DOHH2 (cell line): ENCODE measurements at regions not wholly inside any gene's neighbourhood (a gene's known extent, or its start where the extent isn't known, plus 50 kb on each side); places are given as distances from the start of the nearest gene placed in this dataset.

ENCODE experiments used
- H3F3A ChIP-seq: fragments of 200-600 bp; sonication (generic), shearing (Covaris generic); 2 replicates; pipeline ENCODE4 v1.6.0; 2016; ENCODE audit warnings: antibody characterized with exemption, mild to moderate bottlenecking; ENCODE audit not compliant: control insufficient read depth, insufficient read depth
- H3K27ac ChIP-seq: fragments of 200-600 bp; sonication (generic); 2 replicates; pipeline ENCODE4 v1.5.1; 2014; ENCODE audit warnings: low read depth, mild to moderate bottlenecking, low read length, moderate library complexity
- H3K27me3 ChIP-seq: fragments of 200-600 bp; sonication (generic); 2 replicates; pipeline ENCODE4 v1.6.1; 2014; ENCODE audit warnings: mild to moderate bottlenecking, low read length, mixed read lengths; ENCODE audit not compliant: control insufficient read depth
- H3K36me3 ChIP-seq: fragments of 200-600 bp; sonication (generic); 2 replicates; pipeline ENCODE4 v1.6.1; 2014; ENCODE audit warnings: mild to moderate bottlenecking, low read length, moderate library complexity, mixed read lengths; ENCODE audit not compliant: control insufficient read depth
- H3K4me1 ChIP-seq: fragments of 200-600 bp; sonication (generic); 2 replicates; pipeline ENCODE4 v1.6.1; 2014; ENCODE audit warnings: mild to moderate bottlenecking, low read length, mixed read lengths; ENCODE audit not compliant: control insufficient read depth
- H3K4me2 ChIP-seq: fragments of 200-600 bp; sonication (generic); 2 replicates; pipeline ENCODE4 v1.6.0; 2014; ENCODE audit warnings: mild to moderate bottlenecking, low read length, moderate library complexity
- H3K4me3 ChIP-seq: fragments of 200-600 bp; sonication (generic); 2 replicates; pipeline ENCODE4 v1.5.1; 2014; ENCODE audit warnings: mild to moderate bottlenecking, low read length, mixed read lengths
- H3K79me2 ChIP-seq: fragments of 200-600 bp; sonication (generic); 2 replicates; pipeline ENCODE4 v1.6.1; 2014; ENCODE audit warnings: mild to moderate bottlenecking, low read length, mixed read lengths; ENCODE audit not compliant: control insufficient read depth
- H3K9me2 ChIP-seq: fragments of 200-600 bp; sonication (generic); replicated peaks from 2 replicates; pipeline ENCODE4 v1.6.1; 2014; ENCODE audit warnings: mild to moderate bottlenecking, low read length, mixed read lengths; ENCODE audit not compliant: control insufficient read depth
- H3K9me3 ChIP-seq: fragments of 200-600 bp; sonication (generic); 2 replicates; pipeline ENCODE4 v1.6.1; 2014; ENCODE audit warnings: antibody characterized with exemption, low read length, mixed read lengths; ENCODE audit not compliant: control insufficient read depth, insufficient read depth
- H4K20me1 ChIP-seq: fragments of 200-600 bp; sonication (generic); 2 replicates; pipeline ENCODE4 v1.6.0; 2014; ENCODE audit warnings: low read depth, mild to moderate bottlenecking, antibody characterized with exemption, low read length, moderate library complexity; ENCODE audit not compliant: control insufficient read depth, insufficient read depth
- EZH2phosphoT487 ChIP-seq: fragments of 200-600 bp; sonication (generic); IDR thresholded peaks from 2 replicates; pipeline ENCODE4 v1.6.1; 2017; ENCODE audit warnings: borderline replicate concordance, mild to moderate bottlenecking, antibody characterized with exemption, low read length, moderate library complexity, mixed read lengths
- TF ChIP-seq, protein P1 (sequence below): fragments of 200-600 bp; sonication (generic); IDR thresholded peaks from one replicate; pipeline ENCODE4 v1.5.1; 2014; ENCODE audit warnings: antibody characterized with exemption, mild to moderate bottlenecking, low read depth, low read length; ENCODE audit not compliant: poor library complexity, severe bottlenecking

DNA sequence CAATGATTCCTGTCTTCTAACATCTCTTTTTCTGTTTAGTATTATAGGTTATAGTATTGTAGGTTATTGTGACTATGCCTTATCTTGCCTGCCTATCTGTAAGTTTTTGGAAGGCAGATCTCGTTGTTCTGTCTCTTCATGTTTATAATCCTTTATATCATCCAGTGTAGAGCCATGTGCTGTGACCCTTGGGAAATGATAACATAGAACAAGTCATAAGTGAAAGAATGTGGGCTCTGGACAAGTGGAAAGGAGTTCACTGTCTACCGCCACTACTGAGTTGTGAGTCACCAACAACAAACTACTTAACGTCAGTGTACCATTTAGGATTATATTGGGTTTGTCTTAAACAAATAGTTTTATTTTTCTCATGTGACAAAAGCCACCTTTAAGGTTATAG, 139.3 kb downstream of the LYPLAL1 start:
- no peak for TF ChIP-seq EZH2phosphoT487
- TF ChIP-seq, protein P1, sequence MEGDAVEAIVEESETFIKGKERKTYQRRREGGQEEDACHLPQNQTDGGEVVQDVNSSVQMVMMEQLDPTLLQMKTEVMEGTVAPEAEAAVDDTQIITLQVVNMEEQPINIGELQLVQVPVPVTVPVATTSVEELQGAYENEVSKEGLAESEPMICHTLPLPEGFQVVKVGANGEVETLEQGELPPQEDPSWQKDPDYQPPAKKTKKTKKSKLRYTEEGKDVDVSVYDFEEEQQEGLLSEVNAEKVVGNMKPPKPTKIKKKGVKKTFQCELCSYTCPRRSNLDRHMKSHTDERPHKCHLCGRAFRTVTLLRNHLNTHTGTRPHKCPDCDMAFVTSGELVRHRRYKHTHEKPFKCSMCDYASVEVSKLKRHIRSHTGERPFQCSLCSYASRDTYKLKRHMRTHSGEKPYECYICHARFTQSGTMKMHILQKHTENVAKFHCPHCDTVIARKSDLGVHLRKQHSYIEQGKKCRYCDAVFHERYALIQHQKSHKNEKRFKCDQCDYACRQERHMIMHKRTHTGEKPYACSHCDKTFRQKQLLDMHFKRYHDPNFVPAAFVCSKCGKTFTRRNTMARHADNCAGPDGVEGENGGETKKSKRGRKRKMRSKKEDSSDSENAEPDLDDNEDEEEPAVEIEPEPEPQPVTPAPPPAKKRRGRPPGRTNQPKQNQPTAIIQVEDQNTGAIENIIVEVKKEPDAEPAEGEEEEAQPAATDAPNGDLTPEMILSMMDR: no peak
- Histone ChIP-seq H3K79me2 (no peaks in the 10 kb centered on the region), H3K4me3 (no peak overlapping the region), H3F3A (no peaks in the 10 kb centered on the region), H3K9me3 (0 out of 2 replicates have a peak, but pooled peaks cover 2% of the 10 kb centered on the region), H3K4me2 (no peak overlapping the region), H3K27ac (no peak overlapping the region), H4K20me1 (no peaks in the 10 kb centered on the region), H3K36me3 (no peaks in the 10 kb centered on the region), H3K9me2 (no peaks in the 10 kb centered on the region), H3K27me3 (no peaks in the 10 kb centered on the region), H3K4me1 (no peaks in the 10 kb centered on the region)

DNA sequence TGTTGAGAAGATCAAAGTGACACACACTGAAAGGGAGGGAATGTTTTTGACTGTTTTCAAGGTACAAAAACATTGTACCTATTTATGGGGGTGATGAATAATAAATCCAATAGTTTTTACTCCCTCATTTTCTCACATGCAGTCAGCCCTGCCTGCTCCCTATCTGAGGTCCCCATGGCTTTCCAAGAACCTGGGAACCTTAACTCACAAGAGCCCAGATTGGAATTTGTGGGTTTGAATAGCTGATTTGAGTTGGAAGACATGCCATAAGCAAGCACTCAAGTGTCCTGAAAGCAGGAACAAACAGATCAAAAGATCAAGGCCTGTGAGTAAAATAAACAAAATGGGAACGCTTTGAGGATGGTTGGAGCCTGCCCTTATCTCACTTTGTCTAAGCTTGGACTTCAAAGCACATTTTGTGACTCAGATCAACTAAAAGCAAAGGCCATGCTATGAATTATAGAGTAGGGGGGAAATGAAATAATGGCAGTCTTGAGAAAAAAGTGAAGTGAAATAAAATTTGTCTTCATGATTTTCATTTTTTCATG, 136.6 kb downstream of the LYPLAL1 start:
- Histone ChIP-seq H3K4me1 (no peaks in the 10 kb centered on the region), H3K4me2 (no peak overlapping the region), H3K79me2 (no peaks in the 10 kb centered on the region), H3F3A (no peaks in the 10 kb centered on the region), H4K20me1 (no peaks in the 10 kb centered on the region), H3K9me3 (no peaks in the 10 kb centered on the region), H3K36me3 (no peaks in the 10 kb centered on the region), H3K4me3 (no peak overlapping the region), H3K9me2 (no peaks in the 10 kb centered on the region), H3K27me3 (no peaks in the 10 kb centered on the region), H3K27ac (no peak overlapping the region)
- TF ChIP-seq EZH2phosphoT487: no peak
- TF ChIP-seq, protein P1: no peak

DNA sequence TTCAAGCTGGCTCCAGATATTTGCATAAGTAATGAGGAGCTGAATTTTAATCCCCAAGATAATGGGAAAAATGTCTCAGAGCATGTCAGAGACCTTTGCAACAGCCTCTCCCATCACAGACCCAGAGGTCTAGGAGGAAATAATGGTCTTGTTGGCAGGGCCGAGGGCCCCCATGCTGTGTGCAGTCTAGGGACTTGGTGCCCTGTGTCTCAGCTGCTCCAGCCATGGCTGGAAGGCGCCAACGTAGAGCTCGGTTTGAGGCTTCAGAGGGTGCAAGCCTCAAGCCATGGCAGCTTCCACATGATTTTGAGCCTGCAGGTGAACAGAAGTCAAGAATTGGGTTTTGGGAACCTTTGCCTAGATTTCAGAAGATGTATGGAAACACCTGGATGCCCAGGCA, 134.7 kb downstream of the LYPLAL1 start:
- Histone ChIP-seq H4K20me1 (no peaks in the 10 kb centered on the region), H3K79me2 (no peaks in the 10 kb centered on the region), H3K4me3 (no peak overlapping the region), H3K4me2 (no peak overlapping the region), H3K27ac (no peak overlapping the region), H3K9me3 (no peaks in the 10 kb centered on the region), H3F3A (no peaks in the 10 kb centered on the region), H3K9me2 (no peaks in the 10 kb centered on the region), H3K27me3 (no peaks in the 10 kb centered on the region), H3K36me3 (no peaks in the 10 kb centered on the region), H3K4me1 (no peaks in the 10 kb centered on the region)
- no peak for TF ChIP-seq EZH2phosphoT487

DNA sequence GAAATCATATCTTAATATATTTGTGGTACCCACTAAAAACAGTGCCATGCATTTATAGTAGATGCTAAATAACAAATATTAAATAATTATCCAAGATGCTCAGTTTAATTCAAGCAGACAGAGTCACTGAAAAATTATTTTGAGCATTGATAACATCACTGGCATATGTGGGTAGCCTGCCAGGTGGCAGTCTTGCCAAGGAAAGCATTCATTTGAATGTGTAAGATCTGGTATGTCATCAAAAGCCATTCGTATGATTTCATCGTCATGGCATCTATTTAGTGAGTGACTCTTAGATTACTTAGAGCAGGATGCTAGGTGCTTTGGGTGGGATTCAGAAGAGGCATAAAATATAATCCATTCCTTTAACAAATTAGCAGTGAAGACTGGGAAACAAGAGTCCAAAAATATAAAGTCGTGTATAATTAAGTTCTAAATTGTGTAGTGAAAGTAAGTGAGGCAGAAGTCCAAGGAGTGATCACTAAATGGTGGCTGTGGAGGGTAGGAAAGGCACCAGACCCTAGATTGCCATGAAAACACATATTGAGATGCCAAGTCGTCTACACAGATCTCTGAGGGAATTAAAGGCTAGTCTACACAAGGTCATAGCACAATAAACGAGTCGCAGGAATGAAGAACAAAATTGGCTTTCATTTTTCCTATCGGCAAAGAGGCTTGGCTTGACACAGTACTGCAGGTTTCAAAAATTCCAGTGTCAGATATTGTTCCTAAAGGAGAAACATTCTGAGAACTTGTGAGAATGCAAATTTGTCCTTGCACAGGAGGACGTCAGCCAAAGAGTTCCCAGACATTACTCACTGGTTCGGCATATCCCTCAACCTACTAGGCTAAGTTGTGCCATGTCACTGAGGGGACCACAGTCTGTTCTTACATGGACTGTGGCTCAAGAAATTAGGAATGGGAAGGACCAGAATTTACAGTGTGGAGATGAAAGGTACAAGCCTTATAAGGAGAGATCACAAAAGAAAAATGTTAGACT, 130.8 kb downstream of the LYPLAL1 start:
- no peaks in the 10 kb centered on the region for H3K4me1 ChIP-seq
- H3F3A ChIP-seq: no peaks in the 10 kb centered on the region
- no peaks in the 10 kb centered on the region for H3K27me3 ChIP-seq
- TF ChIP-seq, protein P1: no peak
- TF ChIP-seq EZH2phosphoT487: no peak
- H3K4me2 ChIP-seq: no peak overlapping the region
- H3K36me3 ChIP-seq: no peaks in the 10 kb centered on the region
- H3K9me2 ChIP-seq: no peaks in the 10 kb centered on the region
- no peaks in the 10 kb centered on the region for H3K79me2 ChIP-seq
- no peaks in the 10 kb centered on the region for H4K20me1 ChIP-seq
- no peaks in the 10 kb centered on the region for H3K9me3 ChIP-seq
- no peak overlapping the region for H3K4me3 ChIP-seq
- H3K27ac ChIP-seq: no peak overlapping the region
